HCT116 (cell line): ENCODE measurements at regions not wholly inside any gene's neighbourhood (a gene's known extent, or its start where the extent isn't known, plus 50 kb on each side); places are given as distances from the start of the nearest gene placed in this dataset.

Experiments
- ATAC-seq: fragments of 200-7000 bp; cut with Tn5 transposase; 2 replicates; pipeline ENCODE4 v1.9.1; 2020; ENCODE audit warnings: mild to moderate bottlenecking, moderate library complexity
- BruUV-seq: library from RNA; stranded (reverse); fragments of 400-500 nt; replicated peaks from 2 replicates; lab custom pipeline; 2021; lab: Mats Ljungman, UMichigan
- CTCF ChIA-PET: fragments of 300-600 bp; sonication (Branson Sonifier 250); formaldehyde crosslinking; loops from one replicate; lab custom pipeline; 2021; ENCODE audit warnings: antibody characterized with exemption; lab: Charles Lee
- POLR2A ChIA-PET: fragments of 300-600, 350-600 bp; sonication (Branson Sonifier 250); formaldehyde crosslinking; loops from one replicate; lab custom pipeline; 2021; ENCODE audit warnings: antibody characterized with exemption; lab: Charles Lee
- RAD21 ChIA-PET, 2 experiments: fragments of 300-600 bp; sonication (Branson Sonifier 250); formaldehyde crosslinking; loops; one replicate each; lab custom pipeline; 2023; ENCODE audit warnings: low total read pairs in 2 of 2; ENCODE audit not compliant: uncharacterized antibody in 2 of 2, unreplicated experiment in 2 of 2, low non-redundant PET in 1 of 2; lab: Charles Lee
- DNase-seq: peaks from one replicate; pipeline ENCODE4 v3.0.0-alpha.2; 2010; ENCODE audit warnings: low read depth, low spot score
- H2AFZ ChIP-seq: fragments of 200-600 bp; shearing (Covaris generic), sonication (generic); 2 replicates; pipeline ENCODE4 v1.6.1; 2017; ENCODE audit warnings: low read depth, mixed run types, mixed read lengths, antibody characterized with exemption, low read length; ENCODE audit not compliant: poor library complexity, severe bottlenecking
- H3K27ac ChIP-seq: 2 replicates; pipeline ENCODE4 v1.5.1; 2012; ENCODE audit warnings: low read depth, low read length
- H3K27me3 ChIP-seq: fragments of 200-600 bp; sonication (generic); 2 replicates; pipeline ENCODE4 v1.6.1; 2016; ENCODE audit warnings: mixed run types, low read length, mixed read lengths; ENCODE audit not compliant: insufficient read depth
- H3K36me3 ChIP-seq, 2 experiments: fragments of 200-500 bp in 1 of 2; fragments of 200-600 bp in 1 of 2; sonication (Bioruptor generic) in 1 of 2; sonication (generic) in 1 of 2; 2 replicates each; pipeline versions ENCODE4 v1.5.1 to v1.6.1; 2014 to 2016; ENCODE audit warnings: low read length in 2 of 2, inconsistent platforms in 1 of 2, mixed read lengths in 1 of 2, mixed run types in 1 of 2; ENCODE audit not compliant: insufficient read depth in 2 of 2, control insufficient read depth in 1 of 2
- H3K4me1 ChIP-seq, 2 experiments: fragments of 200-600 bp in 1 of 2; sonication (generic) in 1 of 2; 2 replicates each; pipeline versions ENCODE4 v1.5.1 to v1.6.1; 2012 to 2017; ENCODE audit warnings: low read length in 2 of 2, inconsistent platforms in 1 of 2, mild to moderate bottlenecking in 1 of 2, mixed read lengths in 1 of 2, mixed run types in 1 of 2, moderate library complexity in 1 of 2; ENCODE audit not compliant: insufficient read depth in 2 of 2, control insufficient read depth in 1 of 2
- H3K4me2 ChIP-seq: fragments of 200-600 bp; sonication (generic); 2 replicates; pipeline ENCODE4 v1.6.1; 2017; ENCODE audit warnings: mixed run types, low read length, mixed read lengths
- H3K4me3 ChIP-seq, 2 experiments: fragments of 200-600 bp in 1 of 2; sonication (generic) in 1 of 2; replicated peaks in 1 of 2; 2 replicates each; pipeline ENCODE4 v1.5.1; 2011 to 2016; ENCODE audit warnings: low read length in 2 of 2, control low read depth in 1 of 2, low read depth in 1 of 2, mild to moderate bottlenecking in 1 of 2, mixed read lengths in 1 of 2, mixed run types in 1 of 2
- H3K79me2 ChIP-seq: fragments of 200-600 bp; sonication (generic); 2 replicates; pipeline ENCODE4 v1.6.1; 2017; ENCODE audit warnings: mild to moderate bottlenecking, mixed run types, low read length, moderate library complexity, mixed read lengths; ENCODE audit not compliant: insufficient read depth
- H3K9ac ChIP-seq: fragments of 200-600 bp; sonication (generic); 2 replicates; pipeline ENCODE4 v1.6.1; 2016; ENCODE audit warnings: low read length, mixed read lengths
- H3K9me2 ChIP-seq: fragments of 200-600 bp; sonication (generic), shearing (Covaris generic); 2 replicates; pipeline ENCODE4 v1.6.1; 2017; ENCODE audit warnings: mixed run types, mild to moderate bottlenecking, moderate library complexity; ENCODE audit not compliant: insufficient read depth
- H3K9me3 ChIP-seq, 2 experiments: fragments of 200-500 bp in 1 of 2; fragments of 200-600 bp in 1 of 2; sonication (Bioruptor generic) in 1 of 2; sonication (generic) in 1 of 2; 2 replicates each; pipeline ENCODE4 v1.6.1; 2014 to 2017; ENCODE audit warnings: low read length in 2 of 2, mixed read lengths in 2 of 2, inconsistent platforms in 1 of 2, low read depth in 1 of 2, mild to moderate bottlenecking in 1 of 2, mixed run types in 1 of 2, moderate library complexity in 1 of 2; ENCODE audit not compliant: control insufficient read depth in 1 of 2, insufficient read depth in 1 of 2
- H4K20me1 ChIP-seq: fragments of 200-600 bp; sonication (generic), shearing (Covaris generic); 2 replicates; pipeline ENCODE4 v1.6.1; 2017; ENCODE audit warnings: mixed run types, mild to moderate bottlenecking, moderate library complexity; ENCODE audit not compliant: insufficient read depth
- ATF3 ChIP-seq: IDR thresholded peaks from 2 replicates; pipeline ENCODE4 v1.6.1; 2012
- EGR1 ChIP-seq: IDR thresholded peaks from 2 replicates; pipeline ENCODE4 v1.6.1; 2012; ENCODE audit warnings: low read depth
- ELF1 ChIP-seq: IDR thresholded peaks from 2 replicates; pipeline ENCODE4 v1.6.1; 2012; ENCODE audit warnings: low read depth, borderline replicate concordance
- EZH2phosphoT487 ChIP-seq: fragments of 200-600 bp; IDR thresholded peaks from 2 replicates; pipeline ENCODE4 v1.6.1; 2018; ENCODE audit warnings: antibody characterized with exemption, borderline replicate concordance
- POLR2A ChIP-seq: IDR thresholded peaks from 2 replicates; pipeline ENCODE4 v1.7.0; 2011; ENCODE audit warnings: borderline replicate concordance; ENCODE audit not compliant: insufficient read depth, insufficient read length; ENCODE audit errors: extremely low read depth
- RAD21 ChIP-seq: IDR thresholded peaks from 2 replicates; pipeline ENCODE4 v1.6.1; 2012; ENCODE audit warnings: low read depth, mild to moderate bottlenecking
- REST ChIP-seq: IDR thresholded peaks from 2 replicates; pipeline ENCODE4 v1.6.1; 2012; ENCODE audit warnings: low read depth
- SIN3A ChIP-seq: IDR thresholded peaks from 2 replicates; pipeline ENCODE4 v1.6.1; 2012; ENCODE audit warnings: low read depth
- SP1 ChIP-seq: IDR thresholded peaks from 2 replicates; pipeline ENCODE4 v1.6.1; 2012; ENCODE audit warnings: low read depth
- SRF ChIP-seq: IDR thresholded peaks from 2 replicates; pipeline ENCODE4 v1.6.1; 2012; ENCODE audit warnings: low read depth
- ZNF274 ChIP-seq: fragments of 200-500 bp; sonication (Bioruptor generic); IDR thresholded peaks from 2 replicates; pipeline ENCODE4 v1.6.1; 2014; ENCODE audit warnings: mild to moderate bottlenecking, low read depth, low read length, inconsistent platforms
- intact Hi-C: fragments of 100-400 bp; cut with micrococcal nuclease; formaldehyde crosslinking; loops from 2 replicates; pipeline ENCODE4 v1.10.0; 2022

- Histone ChIP-seq H3K9me2 (no peaks in the 10 kb centered on the region), H3K27ac (no peak overlapping the region), H4K20me1 (no peaks in the 10 kb centered on the region), H3K27me3 (no peaks in the 10 kb centered on the region), H3K79me2 (no peaks in the 10 kb centered on the region), H3K9me3 (0 out of 4 replicates have a peak, but pooled peaks cover 0 to 4% of the 10 kb centered on the region in 2 experiments), H3K4me3 (no peak overlapping the region), H2AFZ (no peak overlapping the region), H3K4me2 (no peak overlapping the region), H3K36me3 (no peaks in the 10 kb centered on the region), H3K9ac (no peak overlapping the region), H3K4me1 (no peaks in the 10 kb centered on the region)
- ChIA-PET POLR2A (no interaction called here), RAD21 (no interaction called here), CTCF (no interaction called here)
- TF ChIP-seq RAD21: no peak
- TF ChIP-seq SIN3A: no peak
- TF ChIP-seq ZNF274: no peak
- TF ChIP-seq ELF1: no peak
- TF ChIP-seq REST: no peak
- no peak for TF ChIP-seq ATF3
- no peak for TF ChIP-seq SP1
- no peak for TF ChIP-seq POLR2A
- TF ChIP-seq SRF: no peak
- TF ChIP-seq EZH2phosphoT487: no peak
- TF ChIP-seq EGR1: no peak
- intact Hi-C loops: no loop called here
- DNase-seq (no peak), ATAC-seq (no peak)
- no TSS peak for BruUV-seq
Observed at GRCh38 chr1:14090531-14090930, 390.5 kb downstream of the PRDM2 start.
